Panc1 (cell line): ENCODE measurements at regions not wholly inside any gene's neighbourhood (a gene's known extent, or its start where the extent isn't known, plus 50 kb on each side); places are given as distances from the start of the nearest gene placed in this dataset.

Experiments used
- CTCF ChIP-seq: fragments of 450-650 bp; IDR thresholded peaks from 2 replicates; pipeline ENCODE4 v1.5.1; 2017; ENCODE audit warnings: mild to moderate bottlenecking
- SIN3A ChIP-seq: IDR thresholded peaks from 2 replicates; pipeline ENCODE4 v1.6.1; 2012; ENCODE audit warnings: low read depth, mild to moderate bottlenecking, low read length, moderate library complexity, borderline replicate concordance; ENCODE audit not compliant: insufficient read depth

DNA sequence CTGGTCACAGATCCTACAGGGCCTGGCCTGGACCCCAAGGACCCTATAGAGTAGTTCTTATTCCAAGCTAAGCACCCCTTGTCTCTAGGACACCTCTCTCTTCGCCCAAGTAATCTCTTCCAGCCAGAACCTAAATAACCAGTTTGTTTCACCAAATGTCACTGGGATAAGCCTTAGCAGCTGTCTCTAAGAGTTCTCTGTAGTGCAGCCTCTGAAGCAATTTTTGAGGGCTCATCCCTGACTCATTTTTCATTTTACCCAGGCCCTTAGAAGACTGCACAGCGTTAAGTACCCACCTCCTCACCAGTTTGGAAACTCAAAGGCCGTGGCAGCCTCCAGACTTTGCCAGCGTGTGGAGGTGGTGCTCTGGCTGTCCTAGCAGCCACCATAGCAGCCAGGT, 290.1 kb upstream of the SIX2 start:
- TF ChIP-seq CTCF (no peak), SIN3A (no peak)
